ENCODE measurements at regions not wholly inside any gene's neighbourhood (a gene's known extent, or its start where the extent isn't known, plus 50 kb on each side); places are given as distances from the start of the nearest gene placed in this dataset.
"Not testable (repeated sequence)": the region's sequence is repeated elsewhere in the genome, so short reads cannot be mapped to it uniquely, and the experiment has no call there.

DNA sequence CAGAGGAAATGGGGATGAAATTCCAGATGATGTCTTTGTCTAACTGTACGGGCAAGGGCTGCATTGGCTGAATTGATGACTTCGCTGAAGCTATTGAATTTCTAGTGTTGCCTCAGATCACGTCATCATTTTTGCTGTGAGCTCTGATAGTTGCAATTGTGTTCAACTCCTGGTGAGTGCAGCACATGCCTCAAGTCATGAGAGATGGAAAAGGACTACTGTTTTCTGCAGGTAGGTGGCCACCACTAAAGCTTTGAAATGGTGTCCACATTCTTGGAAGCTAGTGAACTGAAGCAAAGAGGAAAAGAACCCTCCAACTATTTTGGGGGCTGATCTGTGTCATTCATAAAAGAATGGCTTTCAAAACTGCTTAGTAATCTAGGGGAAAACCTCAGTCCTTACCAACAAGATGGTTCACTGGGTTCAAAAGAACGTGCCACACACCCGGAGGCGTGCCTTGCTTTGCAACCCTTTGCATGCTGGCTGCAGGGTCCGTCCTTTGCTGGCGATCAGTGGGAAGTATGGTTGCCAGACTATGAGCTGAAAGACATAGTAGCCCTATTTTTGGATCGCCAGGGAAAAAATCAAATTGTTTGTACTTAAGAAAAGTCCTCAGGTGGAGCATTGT is 88.1 kb upstream of the STOX2 start:
- no peak for DNase-seq

DNA sequence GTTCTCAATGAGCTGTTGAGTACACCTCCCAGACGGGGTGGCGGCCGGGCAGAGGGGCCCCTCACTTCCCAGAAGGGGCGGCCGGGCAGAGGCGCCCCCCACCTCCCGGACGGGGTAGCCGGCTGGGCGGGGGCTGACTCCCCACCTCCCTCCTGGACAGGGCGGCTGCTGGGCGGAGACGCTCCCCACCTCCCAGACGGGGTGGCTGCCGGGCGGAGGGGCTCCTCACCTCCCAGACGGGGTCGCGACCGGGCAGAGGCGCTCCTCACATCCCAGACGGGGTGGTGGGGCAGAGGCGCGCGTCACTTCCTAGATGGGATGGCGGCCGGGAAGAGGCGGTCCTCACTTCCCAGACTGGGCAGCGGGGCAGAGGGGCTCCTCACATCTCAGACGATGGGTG is 86.5 kb upstream of the STOX2 start:
- DNase-seq = not testable (repeated sequence)

DNA sequence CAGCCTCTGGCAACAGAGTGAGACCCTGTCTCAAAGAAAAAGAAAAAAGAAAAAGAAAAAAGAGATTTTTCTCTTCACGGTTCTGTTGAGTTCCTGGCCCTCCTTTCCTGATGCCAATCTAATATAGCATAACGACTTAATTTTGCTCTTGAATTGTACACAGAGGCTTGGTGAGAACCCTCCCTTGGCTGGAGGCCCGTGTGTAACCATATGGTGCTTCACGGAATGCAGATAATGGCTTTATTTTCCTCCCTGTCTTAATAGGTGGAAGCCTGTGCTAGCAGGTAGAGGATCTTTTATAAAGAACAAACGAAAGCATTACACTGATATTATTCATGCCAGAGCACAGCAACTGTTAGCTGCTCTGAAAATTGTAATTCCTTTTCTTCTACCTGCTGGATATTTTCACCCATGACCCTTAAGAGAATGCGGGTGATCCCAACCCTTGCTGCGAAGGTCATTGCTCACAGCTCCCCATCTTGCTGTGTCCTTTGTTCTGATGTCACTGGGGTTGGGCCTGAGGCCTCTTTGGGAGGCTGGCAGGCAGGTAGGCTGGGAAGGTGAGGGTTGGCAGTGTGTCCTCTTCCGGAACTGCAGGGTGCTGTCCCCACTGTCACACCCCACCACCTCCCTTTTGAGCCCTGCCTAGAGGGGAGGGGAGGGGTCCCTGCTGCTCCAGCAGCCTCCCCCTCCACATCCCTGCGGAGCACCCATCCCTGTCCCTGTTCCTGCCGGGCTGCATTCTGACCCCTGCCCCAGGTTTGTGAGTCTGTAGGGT is 83.8 kb upstream of the STOX2 start:
- DNase-seq = peak in 1 of 2 experiments; percentile 2

DNA sequence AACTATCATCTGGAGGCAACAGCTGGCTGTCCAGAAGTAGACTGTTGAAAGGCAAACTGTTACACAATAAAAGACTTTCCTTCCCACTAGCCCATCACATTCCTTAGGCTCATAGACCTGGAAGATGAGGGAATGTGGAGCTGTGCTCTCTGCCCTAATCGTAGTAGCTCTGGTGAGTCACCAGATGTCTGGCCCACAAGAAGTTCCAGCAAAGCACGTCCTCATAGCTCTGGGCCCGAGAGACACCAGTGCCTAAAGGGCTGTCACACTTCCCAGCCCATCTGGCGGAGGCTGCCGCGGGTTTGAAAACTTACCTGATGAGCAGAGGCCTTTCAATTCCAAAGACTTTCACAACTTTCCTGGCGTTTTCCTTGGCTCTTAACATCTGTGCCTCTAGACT is 81.7 kb upstream of the STOX2 start:
- DNase-seq = no peak

DNA sequence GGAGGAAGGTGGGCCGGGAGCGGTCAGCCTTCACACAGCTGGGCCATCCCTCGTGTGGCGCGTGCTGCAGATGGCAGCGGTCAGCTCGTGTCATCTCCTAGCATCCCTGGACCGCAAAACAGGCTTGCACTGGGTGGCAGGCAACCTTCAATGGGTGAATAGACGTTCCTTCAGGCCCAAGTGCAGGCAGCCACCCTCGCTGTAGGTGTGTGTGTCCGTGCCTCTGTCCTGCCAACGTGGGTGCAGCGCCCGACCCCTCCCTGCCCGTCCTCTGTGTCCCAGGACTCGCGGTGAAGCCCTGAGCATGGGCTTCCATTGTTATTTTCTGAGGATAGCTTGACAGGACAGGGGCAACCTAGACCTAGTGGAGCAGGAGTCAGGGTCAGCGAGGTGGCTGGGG is 79.8 kb upstream of the STOX2 start:
- no peak for DNase-seq

DNA sequence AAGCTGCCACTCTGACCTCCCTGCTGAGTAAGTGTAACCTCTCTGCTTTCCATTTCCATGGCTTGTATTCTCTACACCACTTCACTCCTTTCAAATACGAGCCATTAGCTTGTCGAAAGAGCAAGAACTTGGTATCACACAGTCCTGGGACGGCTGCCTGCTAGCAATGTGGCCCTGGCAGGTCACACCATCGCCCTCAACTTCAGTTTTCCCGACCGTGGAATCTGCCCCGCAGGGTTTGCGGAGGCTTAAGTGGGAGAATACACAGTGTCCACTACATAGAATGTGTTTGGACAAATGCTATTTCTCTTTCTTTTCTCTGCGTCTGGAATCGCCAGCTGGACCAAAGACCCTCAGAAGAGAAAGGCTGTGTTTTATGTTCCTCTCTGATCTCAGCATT is 78.6 kb upstream of the STOX2 start:
- DNase-seq = no peak

GRCh38 chr4:183828125-183828524 is 77.0 kb upstream of the STOX2 start:
- no peak for DNase-seq

DNA sequence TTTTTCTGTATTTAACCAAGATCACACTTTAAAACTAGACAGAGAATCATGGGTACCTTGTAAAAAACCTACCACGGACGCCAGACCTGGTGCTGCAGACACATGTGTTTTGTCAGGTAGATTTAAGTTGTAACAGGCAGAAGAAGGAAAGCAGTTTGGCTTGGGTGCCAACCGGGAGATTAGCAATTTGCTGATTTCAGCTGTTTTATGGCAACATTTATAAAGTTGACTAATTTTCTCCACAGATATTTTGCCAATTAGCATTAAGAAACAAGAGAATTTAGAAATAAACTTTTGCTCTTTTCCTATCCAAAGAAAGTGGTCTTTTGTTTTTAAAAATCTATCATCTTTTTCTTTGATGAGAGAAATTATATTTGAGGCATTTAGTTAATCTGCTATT is 76.3 kb upstream of the STOX2 start:
- DNase-seq = no peak

DNA sequence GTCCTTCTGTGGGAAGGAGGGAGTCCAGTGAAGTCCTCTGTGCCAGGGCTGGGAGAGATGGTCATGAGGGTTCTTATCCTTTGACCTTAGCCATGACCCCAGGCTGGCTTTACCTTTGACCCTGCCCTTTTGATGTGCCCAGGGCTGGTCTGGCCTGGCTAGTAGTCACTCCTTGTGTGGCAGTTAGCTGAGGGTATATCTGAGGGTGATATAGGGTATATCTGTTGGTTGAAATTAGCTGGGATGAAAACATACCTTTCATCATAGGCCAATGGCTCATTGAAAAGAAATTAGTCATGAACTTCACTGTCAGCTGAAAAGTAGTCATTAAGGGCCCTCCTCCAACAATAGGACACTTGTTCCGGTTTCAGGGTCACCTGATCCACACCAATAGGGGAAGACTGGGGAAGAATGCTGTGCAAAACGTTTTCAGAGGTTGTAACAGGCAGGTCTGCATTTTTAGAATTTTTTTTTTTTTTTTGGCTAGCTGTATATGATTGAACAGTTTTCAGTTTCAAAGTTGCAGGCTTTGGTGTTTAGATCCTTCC is 74.6 kb upstream of the STOX2 start:
- no peak for DNase-seq

DNA sequence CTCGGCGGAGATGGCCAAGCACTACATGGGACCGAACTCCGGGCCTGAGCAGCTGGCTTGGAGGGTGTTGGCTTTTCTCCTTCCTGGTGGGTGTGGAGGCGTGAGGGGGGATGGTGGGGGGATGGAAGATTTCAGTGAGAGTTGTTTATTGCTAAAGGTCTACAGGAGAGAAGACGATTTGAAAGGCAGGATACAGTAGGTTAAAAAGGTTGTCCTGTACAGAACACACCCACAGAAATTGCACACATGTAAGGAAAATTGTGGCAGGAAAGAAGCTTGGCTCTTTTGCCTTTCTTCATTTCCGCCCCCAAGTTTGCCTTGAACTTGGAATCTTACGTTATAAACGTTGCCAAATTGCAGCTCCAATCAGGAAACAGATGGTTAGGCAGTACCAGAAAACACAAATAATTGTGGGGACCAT is 74.1 kb upstream of the STOX2 start:
- DNase-seq = no peak

GRCh38 chr4:183831683-183832082 is 73.4 kb upstream of the STOX2 start:
- no peak for DNase-seq

GRCh38 chr4:183832776-183833450 is 72.2 kb upstream of the STOX2 start:
- DNase-seq = no peak

GRCh38 chr4:183834252-183834651 is 70.9 kb upstream of the STOX2 start:
- DNase-seq = no peak

DNA sequence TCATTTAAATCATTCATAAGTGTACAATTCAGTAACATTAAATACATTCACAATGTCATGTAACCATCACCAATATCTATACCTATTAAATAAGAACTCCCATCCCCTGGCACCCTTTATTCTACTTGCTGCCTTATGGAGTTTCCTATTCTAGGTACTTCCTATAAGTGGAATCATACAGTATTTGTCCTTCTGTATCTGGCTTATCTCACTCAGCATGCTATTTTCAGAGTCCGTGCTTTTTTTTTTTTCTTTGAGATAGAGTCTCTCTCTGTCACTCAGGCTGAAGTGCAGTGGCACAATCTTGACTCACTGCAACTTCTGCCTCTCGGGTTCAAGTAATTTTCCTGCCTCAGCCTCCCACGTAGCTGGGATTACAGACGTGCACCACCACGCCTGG is 67.9 kb upstream of the STOX2 start:
- no peak for DNase-seq

DNA sequence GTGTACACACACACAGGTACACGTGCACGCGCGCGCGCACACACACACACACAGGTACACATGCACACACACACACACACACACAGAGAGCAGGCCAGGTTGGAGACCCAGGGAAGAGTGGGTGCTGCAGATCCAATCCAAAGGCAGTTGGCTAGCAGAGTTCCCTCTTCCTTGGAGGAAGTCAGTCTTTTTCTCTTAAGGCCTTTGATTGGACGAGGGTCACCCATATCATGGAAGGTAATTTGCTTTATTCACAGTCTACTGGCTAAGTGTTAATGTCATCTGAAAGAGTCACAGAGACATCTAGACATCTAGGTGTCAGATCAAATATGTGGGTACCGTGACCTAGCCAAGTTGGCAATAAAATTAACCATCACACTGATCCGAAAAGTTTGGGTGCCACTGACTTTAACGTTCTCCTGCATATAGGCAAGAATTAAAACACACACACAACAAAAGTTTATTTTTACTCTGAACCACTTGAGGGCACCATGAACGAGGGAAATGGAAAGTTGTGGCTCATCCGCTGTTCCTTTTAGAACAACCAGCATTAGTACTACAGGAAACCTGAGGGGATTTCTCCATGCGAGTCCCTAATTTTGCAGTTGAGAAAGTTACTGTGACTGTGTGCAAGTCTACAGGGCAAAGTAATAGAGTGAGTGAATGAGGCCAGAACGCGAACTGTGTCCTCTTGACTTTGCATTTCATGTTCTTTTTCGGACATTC is 66.0 kb upstream of the STOX2 start:
- DNase-seq = no peak

- peak; percentile 69 to 75 for DNase-seq
These were observed 64.8 kb upstream of the STOX2 start for GRCh38 chr4:183840311-183840710.

DNA sequence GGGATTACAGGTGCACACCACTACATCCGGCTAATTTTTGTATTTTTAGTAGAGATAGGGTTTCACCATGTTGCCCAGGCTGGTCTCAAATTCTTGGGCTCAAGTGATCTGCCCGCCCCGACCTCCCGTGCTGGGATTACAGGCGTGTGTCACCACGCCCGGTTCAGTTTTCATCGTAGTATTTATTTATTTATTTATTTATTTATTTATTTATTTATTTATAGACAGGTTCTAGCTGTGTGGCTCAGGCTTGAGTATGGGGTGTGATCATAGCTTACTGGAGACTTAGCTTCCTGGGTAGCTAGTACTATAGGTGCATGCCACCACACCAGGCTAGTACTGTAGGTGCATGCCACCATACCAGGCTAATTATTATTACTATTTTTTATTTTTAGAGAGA is 64.1 kb upstream of the STOX2 start:
- no peak for DNase-seq

DNA sequence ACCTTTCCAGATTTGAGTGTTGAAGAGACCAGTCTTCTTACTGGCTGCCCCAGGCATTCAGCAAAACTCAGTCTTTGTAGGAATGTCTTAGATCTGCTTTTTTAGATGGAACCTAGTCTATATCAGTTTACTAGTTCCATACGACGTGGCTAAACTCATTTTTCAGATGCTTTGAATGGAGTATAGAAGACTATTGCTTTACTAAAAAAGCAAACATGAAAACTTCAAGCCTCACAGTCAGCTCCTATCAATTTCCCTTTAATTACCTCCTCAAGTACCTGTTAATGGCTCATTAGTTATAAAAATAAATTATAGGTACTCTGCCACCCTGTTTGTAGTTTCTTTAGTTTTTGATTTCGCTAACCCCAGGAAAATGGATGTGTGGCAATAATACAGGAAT is 63.0 kb upstream of the STOX2 start:
- no peak for DNase-seq

DNA sequence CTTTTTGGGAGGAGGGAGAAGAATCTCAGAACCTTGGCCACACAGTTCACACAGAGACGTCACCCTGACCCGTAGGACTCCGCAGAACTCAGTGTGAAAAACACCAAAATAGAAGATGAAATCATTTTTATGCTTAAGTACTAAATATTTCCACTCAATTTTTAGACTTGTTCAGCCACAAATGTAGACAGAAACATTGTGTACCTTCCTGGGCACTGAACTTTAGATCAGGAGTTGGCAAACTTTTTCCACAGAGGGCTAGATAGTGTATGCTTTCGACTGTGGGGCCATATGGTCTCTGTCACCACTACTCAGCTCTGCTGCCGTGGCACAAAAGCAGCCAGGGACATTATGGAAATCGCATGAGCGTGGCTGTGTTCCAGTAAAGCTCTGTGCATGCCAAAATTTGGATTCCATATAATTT is 61.8 kb upstream of the STOX2 start:
- no peak for DNase-seq

DNA sequence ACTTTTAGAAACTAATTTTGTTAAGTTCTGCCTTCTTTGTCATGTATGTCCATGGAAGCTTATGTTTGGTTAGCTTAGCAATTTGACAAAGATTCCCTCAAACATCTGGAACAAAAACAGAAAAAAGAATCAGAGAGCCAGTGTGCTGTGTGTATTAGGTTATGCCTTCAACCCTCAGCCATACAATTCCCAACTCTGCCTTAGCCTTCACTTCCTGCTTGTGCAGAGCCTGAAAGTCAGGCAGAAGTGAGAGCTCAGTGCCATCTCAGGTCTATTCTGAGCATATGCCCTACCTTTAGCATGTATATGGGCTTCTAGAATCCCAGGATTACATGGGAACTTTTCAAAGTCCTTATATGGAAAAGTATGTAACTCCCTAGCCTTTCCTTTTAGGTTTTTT is 58.2 kb upstream of the STOX2 start:
- DNase-seq = no peak

- DNase-seq = no peak
These were observed 56.3 kb upstream of the STOX2 start for GRCh38 chr4:183848805-183849204.

DNA sequence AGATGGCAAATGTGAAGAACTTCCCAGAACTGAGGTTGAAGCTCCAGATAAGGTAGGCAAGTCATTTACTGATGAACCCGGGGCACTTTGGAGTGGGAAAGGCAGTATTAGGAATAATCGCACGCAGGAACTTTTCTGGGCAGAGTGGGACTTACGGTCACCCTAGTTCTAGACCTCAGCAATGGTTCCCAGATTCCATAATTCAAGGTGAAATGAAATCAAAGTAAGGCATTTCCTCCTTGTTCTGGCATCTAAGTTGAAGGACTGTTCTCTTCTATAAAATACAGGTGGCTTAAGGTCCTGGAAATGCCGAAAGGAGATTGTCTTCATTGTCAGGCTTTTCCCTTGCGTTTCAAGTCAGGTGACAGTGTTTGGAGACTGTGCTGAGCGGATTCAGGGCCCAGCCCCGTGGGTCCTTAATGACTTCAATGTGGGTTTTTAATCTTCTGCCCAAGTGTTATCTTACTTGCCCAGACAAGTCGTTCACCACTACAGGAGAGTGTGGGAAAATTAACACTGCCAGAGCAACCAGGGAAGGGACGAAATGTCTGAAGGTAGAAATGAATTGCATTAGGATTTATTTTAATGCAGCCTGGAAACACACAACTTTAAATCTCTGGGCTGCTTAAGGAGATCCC is 52.1 kb upstream of the STOX2 start:
- no peak for DNase-seq

DNA sequence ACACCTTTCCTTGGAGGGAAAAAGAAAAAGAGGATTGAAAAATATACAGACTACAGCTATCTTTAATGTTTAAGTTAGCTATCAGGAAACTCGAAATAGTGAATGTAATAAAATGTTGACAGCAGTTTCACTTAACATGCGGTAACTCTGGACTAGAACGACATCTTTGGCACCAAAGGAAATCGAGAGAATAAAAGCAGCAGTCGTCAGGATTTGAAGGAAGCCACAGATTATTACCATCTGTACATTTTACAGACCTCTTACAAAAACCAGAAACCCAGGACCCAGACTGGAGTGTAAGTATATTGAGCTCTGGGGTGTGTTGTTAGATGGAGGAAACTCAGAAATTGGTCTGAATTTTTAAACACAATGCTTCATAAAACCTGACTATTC is 51.6 kb upstream of the STOX2 start:
- no peak for DNase-seq

All from NCI-H2081 (cell line).